GM20000 (cell line): ENCODE measurements at regions not wholly inside any gene's neighbourhood (a gene's known extent, or its start where the extent isn't known, plus 50 kb on each side); places are given as distances from the start of the nearest gene placed in this dataset.

Experiments used
- DNase-seq: peaks from one replicate; pipeline ENCODE4 v3.0.0; 2012; ENCODE audit warnings: low spot score
- CTCF ChIP-seq: IDR thresholded peaks from 2 replicates; pipeline ENCODE4 v1.5.1; 2012; ENCODE audit warnings: mild to moderate bottlenecking, control low read depth; ENCODE audit errors: extremely low read depth, missing control alignments

GRCh38 chr11:11072067-11072466, 214.2 kb upstream of the ZBED5 start:
- no peak for DNase-seq
- no peak for TF ChIP-seq CTCF

DNA sequence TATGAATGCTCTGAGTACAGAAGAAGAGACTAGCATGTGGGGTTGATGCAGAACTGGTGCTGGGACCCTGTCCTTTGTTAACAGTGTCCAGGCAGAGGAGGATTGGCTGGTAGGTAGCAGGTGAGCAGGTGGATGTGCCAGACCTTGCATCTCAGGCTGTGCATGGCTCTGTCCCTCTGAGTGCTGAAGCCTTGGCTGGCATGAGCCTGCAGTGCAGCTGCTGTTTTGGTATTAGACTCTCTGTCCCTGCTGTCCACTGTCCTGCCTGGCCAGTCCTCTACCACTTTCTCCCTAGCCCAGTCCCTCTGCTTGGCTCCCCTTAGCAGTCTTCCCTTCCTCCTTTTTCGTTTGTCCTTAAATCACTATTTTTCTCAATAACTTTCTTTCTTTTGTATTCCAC, 213.6 kb upstream of the ZBED5 start:
- no peak for TF ChIP-seq CTCF
- no peak for DNase-seq

DNA sequence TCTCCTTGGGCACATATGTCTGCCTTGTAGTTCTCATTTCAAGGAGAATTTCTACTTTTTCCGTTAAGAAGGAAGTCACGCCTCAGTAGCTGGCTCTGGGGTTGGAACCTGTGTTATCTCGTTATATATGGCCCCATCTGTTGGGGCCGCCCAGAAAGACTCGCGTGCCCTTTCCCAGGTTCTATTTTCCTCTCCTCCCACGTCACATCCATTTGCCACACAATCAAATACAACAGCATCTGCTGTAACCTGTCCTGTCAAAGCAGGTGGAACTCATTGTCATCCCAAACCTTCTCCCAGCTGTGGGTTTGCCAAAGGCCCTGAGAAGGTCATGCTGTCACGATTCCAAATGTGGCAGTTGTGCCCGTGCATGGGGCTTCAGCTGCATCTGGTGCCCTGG, 213.1 kb upstream of the ZBED5 start:
- no peak for DNase-seq
- TF ChIP-seq CTCF: no peak

DNA sequence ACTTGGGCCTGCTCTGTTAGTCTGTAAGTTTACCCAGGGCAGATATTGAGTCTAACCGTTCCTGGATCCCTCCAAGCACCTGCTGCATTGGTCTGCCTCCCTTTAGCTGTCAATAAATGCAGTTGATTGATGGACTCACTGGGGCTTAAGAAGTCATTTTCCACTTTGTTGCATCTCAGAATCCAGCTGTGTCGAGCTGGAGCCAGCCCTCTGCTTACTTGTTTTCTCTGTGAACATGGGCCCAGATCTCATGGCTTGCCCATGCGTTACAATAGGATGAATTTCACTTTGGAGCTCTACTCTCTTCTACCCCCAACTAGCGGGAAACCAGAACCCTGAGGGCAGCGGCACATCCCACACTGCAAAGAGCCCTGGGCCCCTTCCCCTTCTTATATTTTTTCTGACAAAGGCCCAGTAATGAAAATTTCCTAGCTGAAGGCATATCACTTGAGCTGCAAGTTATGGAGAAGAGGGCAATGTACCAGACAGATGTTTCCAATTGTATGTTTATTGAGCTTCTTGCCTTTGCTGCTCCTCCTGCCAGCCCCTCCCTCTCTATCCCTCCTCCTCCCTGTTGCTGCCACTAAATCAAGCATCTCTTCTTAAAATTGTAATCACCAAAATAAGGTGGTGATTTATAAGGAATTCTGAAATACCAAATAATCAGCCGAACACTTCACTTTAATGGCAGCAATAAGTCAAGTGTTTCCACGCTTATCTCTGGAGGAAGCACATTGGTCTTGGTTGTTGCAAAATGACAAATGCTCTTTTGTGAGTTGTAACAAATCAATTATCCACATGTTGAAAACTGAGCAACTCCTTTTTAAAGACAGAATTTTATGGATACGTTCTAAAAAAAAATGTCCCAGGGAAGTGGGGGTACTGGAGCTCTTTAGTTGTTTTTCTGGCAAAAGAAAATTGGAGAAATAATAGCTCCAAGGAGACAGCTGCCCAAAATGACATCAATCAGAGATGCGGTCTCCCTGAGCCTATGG, 212.3 kb upstream of the ZBED5 start:
- DNase-seq: no peak
- TF ChIP-seq CTCF: no peak

- TF ChIP-seq CTCF: no peak
- DNase-seq: no peak
These were observed 210.3 kb upstream of the ZBED5 start for GRCh38 chr11:11068113-11068512.

DNA sequence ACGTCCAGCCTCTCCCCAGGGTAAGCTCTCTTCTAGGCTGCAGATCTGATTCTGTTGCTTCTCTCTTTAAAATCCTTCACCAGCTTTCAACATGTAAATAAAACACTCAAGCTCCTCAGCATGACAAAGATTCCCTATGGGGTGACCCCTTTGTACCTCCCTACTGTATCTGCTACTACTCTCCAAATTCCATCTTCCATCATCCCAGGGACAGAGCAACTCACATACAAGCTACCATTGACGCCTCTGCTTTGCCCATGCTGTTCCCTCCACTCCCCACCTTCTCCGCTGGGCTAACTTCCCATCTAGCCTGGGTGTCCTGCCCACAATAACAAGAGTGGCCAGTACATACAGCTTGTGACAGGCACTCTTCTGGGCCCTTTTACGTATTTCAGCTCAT, 207.5 kb upstream of the ZBED5 start:
- no peak for DNase-seq

More for the DNA sequence above, 207.5 kb upstream of the ZBED5 start:
- TF ChIP-seq CTCF: no peak
